ENCODE measurements at regions not wholly inside any gene's neighbourhood (a gene's known extent, or its start where the extent isn't known, plus 50 kb on each side); places are given as distances from the start of the nearest gene placed in this dataset.
"Not testable (repeated sequence)": the region's sequence is repeated elsewhere in the genome, so short reads cannot be mapped to it uniquely, and the experiment has no call there.

DNA sequence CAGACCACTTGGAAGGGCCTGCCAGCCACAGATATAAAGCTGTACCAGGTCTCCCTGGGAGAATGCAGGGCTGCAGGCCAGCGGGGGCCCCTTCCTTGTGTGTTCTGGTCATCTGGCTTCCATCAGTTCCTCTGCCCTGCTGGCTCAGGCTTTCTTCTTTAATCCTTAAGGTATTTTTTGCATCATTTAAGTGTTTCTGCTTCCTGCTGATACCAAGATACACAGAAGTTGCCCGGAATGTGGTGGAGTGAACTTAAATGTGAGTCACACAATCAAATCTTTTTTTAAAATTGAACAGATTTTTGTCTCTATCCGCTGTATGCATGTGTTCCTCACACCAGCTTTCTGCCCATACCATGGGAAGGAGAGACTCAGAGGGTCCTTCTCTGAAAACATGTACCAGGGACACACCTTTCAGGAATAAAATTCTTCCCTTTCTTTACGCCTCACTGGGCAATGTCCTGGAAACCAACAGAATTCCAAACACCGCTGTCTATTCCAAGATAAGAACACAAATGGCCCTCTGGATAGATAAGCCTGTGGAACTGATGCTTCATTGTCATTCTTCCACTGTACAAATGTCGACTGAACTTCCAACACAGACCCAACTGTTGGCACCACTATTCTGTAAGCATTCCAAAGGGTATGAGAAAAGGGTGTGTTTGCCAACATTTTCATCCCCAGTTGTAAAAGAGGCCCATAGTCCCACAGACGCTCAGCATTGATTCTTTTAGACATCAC, 206.2 kb upstream of the MYLIP start:
- no peak for DNase-seq

DNA sequence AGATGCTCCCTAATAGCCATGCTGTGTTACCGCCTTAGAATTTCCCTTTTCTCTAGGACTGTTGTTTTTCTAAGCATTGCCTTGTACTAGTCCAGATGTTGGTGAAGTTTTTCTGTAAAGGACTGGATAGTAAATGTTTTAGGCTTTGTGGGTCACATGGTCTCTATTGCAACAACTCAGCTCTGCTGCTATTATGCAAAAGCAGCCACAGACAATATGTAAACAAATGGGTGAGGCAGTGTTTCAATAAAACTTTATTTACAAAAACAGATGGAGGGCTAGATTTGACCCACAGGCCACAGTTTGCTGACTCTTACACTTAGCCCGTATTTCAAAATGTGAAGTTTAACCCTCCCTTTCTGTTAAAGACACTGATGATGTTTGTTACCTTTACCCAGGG, 207.6 kb upstream of the MYLIP start:
- DNase-seq = no peak

DNA sequence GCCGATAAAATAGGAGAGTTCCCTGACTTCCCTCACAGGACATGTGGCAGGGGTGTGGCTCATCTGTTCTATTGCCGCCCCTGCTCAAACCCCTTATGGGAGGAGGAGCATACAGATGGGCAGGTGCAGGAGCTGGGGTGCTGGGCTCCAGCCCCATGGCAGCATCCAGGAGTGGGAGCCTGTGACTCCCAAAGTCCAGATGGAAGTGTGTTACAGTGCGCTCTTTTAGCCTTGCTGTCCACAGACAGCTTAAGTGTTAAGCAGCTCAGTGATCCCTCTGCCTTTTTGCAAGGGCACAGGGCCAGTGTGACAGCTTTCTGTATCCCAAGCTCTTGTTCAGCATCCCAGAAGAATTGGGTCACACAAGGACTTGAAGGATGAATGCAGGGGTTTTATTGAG, 212.3 kb upstream of the MYLIP start:
- DNase-seq = no peak

DNA sequence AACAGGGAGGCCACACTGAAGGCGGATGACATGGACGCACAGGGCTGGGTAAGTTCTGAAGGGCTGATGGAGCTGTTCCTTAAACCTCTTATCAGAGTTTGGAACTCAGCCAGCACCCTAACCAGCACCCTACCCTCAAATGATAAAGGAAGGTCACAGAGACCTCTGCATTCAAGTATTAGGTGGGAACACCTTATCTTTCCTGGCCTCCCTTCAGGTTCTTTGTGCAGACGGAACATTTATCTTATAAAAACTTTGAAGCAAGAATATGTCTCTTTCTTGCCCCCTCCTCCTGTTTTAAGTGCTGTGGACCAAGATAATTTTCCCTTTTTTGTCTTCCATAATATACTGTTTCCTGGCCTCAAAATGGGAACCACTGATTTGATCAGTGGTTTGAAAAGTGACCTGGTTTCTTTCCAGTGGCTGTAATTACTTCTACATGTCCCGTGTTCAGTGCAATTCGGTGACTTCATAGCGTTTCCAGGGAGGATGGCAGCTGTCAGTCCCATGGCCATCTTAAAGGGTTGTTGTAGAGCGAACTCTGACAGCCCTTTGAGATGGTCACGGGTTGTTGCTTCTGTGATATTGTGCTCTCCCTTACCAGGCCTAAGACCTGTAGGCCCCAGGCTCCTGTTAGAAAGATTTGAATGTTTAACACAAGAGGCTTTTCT, 213.2 kb upstream of the MYLIP start:
- no peak for DNase-seq

DNA sequence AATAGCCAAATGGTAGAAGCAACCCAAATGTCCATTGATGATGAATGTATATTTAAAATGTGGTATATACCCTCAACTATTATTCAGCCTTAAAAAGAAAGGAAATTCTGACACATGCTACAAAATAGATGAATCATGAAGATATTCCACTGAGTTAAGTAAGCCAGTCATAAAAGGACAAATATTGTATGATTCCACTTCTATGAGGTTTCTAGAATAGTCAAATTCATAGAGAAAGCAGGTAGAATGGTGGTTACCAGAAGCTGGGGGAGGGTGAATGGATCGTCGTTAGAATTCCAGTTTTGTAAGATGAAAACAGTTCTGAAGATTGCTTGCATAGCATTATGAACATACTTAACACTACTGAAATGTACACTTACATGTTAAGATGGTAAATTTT, 214.3 kb upstream of the MYLIP start:
- DNase-seq = no peak

DNA sequence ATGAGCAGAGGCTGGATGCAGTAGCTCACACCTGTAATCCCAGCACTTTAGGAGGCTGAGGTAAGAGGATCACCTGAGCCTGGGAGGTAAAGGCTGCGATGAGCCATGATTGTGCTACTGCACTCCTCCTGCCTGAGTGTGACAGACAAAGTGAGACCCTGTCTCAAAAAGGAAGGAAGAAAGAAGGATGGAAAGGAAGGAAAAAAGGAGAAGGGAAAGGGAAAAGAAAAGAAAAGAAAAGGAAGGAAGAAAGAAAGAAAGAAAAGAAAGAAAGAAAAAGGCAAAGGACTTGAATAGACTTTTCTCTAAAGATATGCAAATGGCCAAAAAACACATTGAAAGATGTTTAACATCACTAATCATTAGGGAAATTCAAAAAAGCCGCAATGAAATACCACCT, 215.3 kb upstream of the MYLIP start:
- DNase-seq = no peak

DNA sequence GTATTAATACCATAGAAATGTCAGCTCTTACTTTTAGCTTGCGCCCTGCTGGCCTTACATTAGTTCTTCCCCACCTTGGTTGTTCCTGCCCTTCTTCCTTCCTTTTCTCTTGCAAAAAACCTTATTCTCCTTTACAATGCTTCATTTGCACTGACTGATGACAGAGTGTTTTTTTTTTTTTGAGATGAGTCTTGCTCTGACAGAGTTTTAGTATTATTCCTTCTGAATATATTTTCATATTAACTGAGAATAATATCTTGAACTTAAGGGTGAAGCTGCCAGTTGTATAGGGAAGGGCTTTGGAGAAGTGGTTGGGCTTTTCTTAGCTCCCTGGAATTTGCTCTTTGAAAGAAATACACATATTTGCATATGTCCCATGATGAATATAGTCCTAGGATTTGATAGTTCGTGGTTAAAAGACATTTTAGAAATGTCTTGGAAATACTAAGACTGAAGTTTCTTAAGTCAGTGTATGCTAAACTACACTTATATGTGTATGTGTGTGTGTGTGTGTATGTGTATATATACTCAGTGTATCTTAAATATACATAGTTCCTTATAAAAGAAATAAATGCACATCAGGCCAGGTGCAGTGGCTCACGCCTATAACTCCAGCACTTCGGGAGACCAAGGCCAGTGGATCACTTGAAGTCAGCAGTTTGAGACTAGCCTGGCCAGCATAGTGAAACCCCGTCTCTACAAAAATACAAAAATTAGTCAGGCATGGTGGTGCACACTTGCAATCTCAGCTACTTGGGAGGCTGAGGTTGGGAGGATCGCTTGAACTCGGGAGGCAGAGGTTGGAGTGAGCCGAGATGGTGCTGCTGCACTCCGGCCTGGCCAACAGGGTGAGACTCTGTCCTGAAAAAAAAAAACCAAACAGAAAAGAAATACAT, 216.1 kb upstream of the MYLIP start:
- DNase-seq = no peak

DNA sequence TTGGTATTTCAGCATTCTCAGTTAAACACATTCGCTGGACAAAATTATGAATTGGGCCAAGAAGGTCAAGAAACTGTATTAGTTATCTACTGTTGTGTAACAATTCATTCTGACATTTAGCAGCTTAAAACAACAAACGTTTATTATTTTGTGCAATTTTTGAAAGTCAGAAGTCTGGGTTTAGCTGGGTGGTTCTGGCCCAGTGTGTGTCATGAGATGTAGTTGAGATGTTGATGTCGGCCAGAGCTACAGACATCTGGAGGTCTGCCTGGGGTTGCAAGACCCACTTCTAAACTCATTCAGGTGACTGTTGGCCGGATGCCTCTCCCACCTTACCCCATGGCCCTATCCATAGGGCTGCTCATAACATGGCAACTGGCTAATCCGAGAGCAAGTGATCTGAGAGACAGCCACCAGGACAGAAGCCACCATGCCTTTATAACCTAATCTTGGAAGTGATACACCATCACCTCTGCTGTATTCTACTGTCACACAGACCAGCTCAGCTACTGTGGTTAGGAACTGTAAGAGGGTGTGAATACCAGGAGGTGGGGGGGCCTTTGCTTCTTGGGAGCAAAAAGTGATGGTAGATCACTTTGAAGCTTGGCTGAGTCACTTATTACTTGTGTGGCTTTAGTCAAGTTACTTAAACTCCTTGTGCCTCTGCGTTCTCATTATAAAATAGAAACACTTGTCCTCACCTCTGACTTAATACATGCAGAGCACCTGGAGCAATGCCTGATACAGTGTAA, 217.0 kb upstream of the MYLIP start:
- DNase-seq = no peak

DNA sequence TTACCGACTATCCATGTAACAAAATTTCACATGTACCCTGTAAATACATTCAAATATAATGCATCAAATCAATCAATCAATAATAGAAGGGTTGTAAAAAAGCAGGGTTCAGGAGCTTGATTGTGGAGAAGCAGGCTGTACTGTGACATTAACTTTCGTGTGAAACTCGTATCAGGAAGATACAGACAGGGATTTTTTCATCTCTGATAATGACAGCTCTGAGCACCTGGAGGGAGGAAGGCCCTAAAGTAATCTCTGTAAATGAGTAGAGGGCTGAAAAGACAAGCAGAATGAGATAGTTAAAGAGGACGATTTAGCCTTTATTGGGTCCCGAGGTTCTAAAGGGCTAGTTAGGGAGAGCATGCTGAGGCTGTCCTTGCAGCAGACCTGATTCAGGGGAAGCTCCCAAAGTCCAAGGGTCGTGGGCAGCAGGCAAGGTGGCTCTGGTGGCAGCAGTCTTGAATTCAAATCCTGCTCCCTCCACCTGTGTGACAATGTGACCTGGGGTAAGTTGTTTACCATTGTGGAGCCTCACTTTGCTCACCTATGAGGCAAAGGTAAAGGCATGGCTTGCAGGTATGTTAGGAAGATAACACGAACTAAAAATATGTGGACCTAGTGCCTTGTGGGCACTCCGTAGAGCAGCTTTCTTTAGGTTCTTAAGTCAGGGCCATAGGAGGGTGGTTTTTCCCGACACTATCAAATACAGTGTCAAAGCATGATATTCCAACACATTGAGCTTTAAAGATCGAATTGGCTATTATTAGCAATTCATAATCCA, 219.4 kb upstream of the MYLIP start:
- DNase-seq = no peak

DNA sequence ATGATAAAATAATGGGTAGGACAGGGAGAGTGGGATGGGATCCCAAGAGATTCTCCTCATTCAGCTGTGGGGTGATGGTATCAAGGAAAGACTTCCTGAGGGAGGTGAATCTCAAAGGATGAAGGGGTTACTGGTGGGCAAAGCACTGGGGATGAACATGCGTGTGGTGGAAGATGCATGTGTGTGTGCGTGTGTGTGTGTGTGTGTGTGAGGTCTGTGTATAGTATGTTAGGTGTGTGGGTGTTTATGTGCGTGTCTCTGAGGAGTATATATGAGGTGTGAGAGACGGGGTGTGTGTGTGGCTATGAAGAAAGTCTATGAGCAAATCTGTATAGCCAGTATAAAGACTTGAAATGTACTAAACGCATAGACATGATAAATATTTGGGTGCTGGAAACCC, 220.0 kb upstream of the MYLIP start:
- no peak for DNase-seq

DNA sequence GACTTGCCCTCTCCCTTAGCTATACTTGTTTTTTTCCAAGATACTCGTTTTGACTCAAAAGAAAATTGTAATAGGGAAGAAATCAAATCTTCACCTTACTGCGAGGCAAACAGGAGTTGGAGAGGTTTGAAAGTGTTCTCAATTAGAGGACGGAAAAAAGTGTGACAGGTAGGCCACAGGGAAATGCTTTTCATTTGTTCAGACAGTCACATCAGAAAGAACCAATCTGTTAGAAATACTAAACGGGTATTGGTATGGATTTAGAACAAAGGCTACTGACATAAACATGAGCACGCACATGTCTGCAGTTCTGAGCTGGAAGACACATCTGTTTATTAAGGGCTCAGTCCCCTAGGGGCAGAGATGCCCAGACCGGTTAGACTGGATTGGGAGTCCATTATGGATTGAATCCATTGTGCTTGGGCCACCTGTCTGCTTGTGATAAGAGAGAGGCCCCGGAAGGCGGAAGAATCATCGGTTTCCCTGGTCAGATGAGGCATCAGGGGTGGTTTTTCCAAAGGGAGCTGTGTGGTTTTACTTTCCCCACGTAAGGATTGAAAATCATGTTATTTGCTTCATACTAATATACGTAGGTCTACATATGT, 220.9 kb upstream of the MYLIP start:
- DNase-seq = no peak

DNA sequence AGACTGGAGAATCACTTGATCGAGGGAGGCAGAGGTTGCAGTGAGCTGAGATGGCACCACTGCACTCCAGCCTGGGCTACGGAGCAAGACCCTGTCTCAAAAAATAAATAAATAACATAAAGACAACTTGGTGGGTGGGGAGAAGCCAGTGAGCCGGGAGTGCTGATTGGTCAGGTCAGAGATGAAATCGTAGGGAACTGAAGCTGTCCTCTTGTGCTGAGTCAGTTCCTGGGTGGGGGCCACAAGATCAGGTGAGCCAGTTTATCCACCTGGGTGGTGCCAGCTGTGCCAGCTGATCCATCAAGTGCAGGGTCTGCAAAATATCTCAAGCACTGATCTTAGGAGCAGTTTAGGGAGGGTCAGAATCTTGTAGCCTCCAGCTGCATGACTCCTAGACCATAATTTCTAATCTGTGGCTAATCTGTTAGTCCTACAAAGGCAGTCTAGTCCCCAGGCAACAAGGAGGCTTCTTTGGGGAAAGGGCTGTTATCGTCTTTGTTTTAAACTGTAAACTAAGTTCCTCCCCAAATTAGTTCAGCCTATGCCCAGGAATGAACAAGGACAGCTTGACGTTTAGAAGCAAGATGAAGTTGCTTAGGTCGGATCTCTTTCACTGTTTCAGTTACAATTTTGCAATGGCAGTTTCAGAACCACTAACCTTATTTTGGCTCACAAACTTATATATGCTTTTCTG, 221.5 kb upstream of the MYLIP start:
- DNase-seq = not testable (repeated sequence)

DNA sequence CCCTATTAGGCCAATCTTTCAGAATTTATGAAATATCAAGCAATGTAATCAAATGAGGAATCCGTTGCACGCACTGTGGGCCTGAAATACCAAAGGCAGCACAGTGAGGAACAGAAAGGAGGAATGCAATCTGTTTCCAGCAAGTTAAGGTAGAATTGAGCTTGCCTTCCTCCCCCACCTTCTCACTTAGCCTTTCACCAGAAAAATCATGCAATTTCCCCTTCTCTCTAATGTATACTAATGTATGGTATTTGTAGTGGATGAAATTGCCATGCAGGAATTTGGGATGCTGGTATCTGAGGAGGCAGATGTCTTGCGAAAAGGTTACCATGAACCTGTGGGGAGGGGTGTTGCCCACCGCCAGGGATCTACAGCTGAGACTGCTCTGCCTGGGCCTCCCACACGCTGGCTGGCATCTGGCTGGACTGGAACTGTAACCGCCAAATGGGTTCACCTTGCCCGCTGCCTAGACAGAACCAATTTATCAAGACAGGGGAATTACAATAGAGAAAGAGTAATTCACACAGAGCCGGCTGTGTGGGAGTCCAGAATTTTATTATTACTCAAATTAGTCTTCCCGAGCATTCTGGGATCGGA, 222.4 kb upstream of the MYLIP start:
- DNase-seq = no peak

DNA sequence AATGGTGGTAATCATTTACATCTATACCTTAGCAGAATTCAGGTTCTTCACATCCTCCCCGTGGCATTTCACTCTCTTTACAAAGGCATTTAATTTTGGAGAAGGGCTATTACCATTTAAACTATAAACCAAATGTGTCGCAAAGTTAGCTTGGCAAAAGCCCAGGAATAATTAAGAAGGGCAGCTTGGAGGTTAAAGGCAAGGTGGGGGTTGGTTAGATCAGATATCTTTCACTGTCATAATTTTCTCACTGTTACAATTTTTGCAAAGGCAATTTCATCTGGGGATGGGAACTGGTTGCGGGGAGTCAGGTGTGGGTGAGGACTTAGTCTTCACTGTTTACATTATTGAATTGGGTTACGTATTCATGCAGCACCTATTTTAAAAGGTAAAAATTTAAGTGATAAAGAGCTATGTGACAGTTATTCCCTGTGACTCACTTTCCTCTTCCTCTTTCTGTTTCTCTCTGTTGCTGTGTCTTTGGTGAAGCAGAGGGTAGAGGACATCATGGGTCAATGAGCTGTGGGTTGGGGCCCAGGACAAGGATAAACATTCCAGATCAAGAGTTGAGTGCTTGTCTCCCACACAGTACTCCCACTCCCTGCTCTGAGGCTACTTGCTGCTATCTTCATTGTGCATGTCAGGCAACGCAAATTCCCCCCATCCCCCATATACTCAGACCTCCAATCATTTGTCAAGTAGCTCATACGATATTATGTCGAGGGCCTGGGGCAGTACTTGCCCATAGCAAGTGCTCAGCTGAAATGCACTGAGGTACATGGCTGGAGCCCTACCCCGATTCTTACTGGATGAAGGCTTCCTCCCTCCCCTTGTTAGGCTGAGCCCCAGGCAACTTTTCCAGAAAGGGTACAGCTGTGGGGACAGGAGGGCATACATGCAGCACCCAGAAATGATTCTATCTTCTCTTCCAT, 223.1 kb upstream of the MYLIP start:
- DNase-seq = no peak

DNA sequence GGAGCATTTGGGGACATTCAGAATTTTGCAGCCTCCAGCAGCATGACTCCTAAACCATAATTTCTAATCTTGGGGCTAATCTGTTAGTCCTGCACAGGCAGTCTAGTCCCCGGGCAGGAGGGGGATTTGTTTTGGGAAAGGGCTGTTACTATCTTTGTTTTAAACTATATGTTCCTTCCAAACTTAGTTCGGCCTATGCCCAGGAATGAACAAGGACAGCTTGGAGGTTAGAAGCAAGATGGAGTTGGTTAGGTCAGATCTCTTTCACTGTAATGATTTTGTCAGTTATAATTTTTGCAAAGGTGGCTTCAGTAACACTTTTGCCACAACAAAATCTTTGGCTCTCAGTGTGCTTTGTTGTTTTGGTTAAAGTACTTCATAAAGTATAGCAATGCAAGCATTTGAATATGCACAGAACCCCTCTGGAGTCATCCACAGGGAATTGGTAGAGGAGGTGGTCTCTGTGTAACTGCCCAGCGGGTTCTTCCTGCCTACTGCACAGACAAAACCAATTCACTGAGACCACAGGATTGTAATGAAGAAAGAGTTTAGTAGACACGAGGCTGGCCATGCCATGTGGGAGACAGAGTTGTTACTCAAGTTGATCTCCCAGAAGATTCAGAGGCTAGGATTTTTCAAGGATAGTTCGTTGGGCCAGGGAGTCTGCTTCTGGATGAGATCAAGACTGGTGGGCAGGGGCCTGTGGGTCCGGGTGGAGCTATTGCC, 224.1 kb upstream of the MYLIP start:
- no peak for DNase-seq

DNA sequence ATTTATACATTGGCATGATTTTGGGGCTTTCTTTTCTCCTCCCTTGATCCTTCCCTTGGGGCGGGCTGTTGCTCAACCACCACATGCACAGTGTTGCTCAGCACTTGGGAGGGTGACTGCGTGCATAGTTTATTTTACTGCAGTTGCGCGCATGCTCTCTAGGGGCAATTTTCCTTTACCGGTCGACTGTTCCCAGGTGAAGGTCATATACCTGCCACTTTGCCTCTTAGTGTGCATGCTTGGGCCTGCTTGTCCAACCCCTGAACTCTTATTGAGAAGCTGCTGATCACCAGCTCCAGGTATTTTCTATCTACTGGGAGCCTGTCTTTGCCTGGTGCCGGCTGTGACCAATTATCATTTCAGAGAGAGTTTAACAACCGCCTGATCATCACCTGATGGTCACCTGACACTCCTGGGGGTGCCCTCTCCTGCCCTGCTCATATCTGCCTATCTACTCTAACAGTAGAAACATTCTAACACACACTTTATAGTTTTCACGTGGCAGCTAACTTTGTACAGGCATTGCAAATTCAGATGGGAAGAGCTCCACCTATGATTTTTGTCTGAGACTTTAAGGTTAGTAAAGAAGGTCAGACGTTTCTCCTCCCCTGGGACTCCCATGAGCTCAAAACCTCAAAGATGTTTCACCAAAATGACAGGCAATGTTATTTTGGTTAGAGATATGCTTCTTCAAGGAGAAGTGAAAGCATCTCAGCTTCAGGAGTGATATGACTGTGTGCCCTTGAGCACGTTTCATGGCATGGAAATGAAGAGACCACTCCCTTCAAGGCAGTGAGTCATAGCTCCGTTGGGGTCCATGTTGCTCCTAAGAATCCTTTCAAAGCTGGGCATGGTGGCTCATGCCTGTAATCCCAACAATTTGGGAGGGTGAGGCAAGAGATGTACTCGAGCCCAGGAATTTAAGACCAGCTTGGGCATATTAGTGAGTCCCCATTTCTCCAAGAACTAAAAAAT, 227.5 kb upstream of the MYLIP start:
- no peak for DNase-seq

DNA sequence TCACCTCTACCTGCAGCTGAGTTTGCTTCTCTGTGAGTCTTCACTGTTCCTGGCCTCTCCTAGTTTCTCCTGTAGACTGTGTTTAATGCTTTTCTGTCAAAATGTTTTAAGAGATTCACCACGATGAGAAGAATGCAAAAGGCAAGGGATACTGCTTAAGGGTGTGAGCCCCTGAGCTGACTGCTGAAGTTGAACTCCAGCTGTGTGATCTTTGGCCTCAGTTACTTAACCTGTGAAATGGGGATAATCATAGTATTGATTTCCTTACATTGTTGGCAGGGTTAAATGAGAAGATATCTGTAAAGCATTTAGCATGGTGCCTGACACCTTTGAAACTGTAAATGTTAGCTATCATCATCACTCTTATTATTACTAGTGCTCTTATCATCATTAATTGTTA, 230.2 kb upstream of the MYLIP start:
- DNase-seq = no peak
